OCI-LY3 (cell line): ENCODE measurements at regions not wholly inside any gene's neighbourhood (a gene's known extent, or its start where the extent isn't known, plus 50 kb on each side); places are given as distances from the start of the nearest gene placed in this dataset.

Experiments used
- H2AFZ ChIP-seq: fragments of 200-600, 300-600 bp; shearing (Covaris generic); 2 replicates; pipeline ENCODE4 v1.6.0; 2014; ENCODE audit warnings: antibody characterized with exemption, low read depth, low read length
- H3K27ac ChIP-seq: fragments of 200-600, 300-600 bp; sonication (generic); 2 replicates; pipeline ENCODE4 v1.5.1; 2014; ENCODE audit warnings: mild to moderate bottlenecking, low read length, moderate library complexity, mixed read lengths
- H3K27me3 ChIP-seq: fragments of 200-600, 300-600 bp; sonication (generic); 2 replicates; pipeline ENCODE4 v1.6.1; 2014; ENCODE audit warnings: low read depth, low read length, mixed read lengths
- H3K36me3 ChIP-seq: fragments of 200-600, 300-600 bp; sonication (generic); replicated peaks from 2 replicates; pipeline ENCODE3; 2014; ENCODE audit warnings: low read depth, low read length, mixed read lengths
- H3K4me1 ChIP-seq: fragments of 300-600, 200-600 bp; sonication (generic); 2 replicates; pipeline ENCODE4 v1.6.1; 2014; ENCODE audit warnings: low read length, mixed read lengths
- H3K4me2 ChIP-seq: fragments of 200-600, 300-600 bp; sonication (generic); 2 replicates; pipeline ENCODE4 v1.6.1; 2014; ENCODE audit warnings: low read length, mixed read lengths
- H3K4me3 ChIP-seq: fragments of 300-600, 200-600 bp; sonication (generic); 2 replicates; pipeline ENCODE4 v1.5.1; 2014; ENCODE audit warnings: antibody characterized with exemption, mild to moderate bottlenecking, low read length, moderate library complexity
- H3K79me2 ChIP-seq: fragments of 300-600, 200-600 bp; shearing (Covaris generic); 2 replicates; pipeline ENCODE4 v1.6.1; 2014; ENCODE audit warnings: mild to moderate bottlenecking, low read length, mixed read lengths
- H3K9ac ChIP-seq: fragments of 300-600, 200-600 bp; shearing (Covaris generic); 2 replicates; pipeline ENCODE4 v1.6.0; 2014; ENCODE audit warnings: mild to moderate bottlenecking, low read length, moderate library complexity
- H3K9me3 ChIP-seq: fragments of 200-600, 300-600 bp; shearing (Covaris generic); 2 replicates; pipeline ENCODE4 v1.6.1; 2014; ENCODE audit warnings: low read length, mixed read lengths; ENCODE audit not compliant: insufficient read depth
- H4K20me1 ChIP-seq: fragments of 200-600, 300-600 bp; sonication (generic); 2 replicates; pipeline ENCODE4 v1.6.1; 2016; ENCODE audit warnings: low read length, mixed read lengths; ENCODE audit not compliant: insufficient read depth
- EZH2phosphoT487 ChIP-seq: fragments of 200-600 bp; shearing (Covaris generic); IDR thresholded peaks from 2 replicates; pipeline ENCODE4 v1.6.1; 2018; ENCODE audit warnings: antibody characterized with exemption, mixed run types, low read depth
- TF ChIP-seq, protein P1 (sequence below): fragments of 200-600, 300-600 bp; sonication (generic); IDR thresholded peaks from 2 replicates; pipeline ENCODE4 v1.5.1; 2014; ENCODE audit warnings: antibody characterized with exemption, low read length, low read depth

DNA sequence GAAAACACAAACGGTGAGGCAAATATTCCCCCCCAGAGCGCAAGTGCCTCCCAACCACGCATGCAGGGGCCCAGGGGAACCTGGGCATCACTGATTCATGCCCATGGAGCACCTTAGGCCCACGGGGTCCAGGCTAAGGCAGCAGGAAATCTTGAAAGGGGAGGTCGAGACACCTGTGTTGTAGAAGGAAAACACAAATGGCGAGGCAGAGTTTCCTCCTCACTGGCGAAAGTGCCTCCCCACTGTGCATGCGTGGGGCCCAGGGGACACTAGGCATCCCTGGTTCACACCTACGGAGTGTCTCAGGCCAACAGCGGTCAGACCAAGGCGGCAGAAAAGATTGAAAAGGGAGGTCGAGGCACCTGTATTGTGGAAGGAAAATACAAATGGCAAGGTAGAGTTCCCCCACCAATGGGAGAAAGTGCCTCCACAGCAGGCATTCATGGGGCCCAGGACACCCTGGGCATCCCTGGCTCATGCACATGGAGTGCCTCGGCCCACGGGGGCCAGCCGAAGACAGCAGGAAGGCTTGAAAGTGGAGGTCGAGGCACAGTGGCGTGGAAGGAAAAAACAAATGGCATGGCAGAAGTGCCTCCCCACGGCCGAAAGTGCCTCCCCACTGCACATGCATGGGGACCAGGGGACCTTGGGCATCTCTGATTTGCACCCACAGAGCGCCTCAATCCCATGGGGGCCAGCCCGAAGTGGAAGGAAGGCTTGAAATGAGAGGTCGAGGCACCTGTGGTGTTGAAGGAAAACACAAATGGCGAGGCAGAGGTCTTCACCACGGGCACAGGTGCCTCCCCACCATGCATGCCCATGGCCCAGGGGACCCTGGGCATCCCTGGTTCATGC, 368.8 kb downstream of the ALG10 start:
- no peak overlapping the region for H3K27ac ChIP-seq
- H3K36me3 ChIP-seq = no peaks in the 10 kb centered on the region
- no peak overlapping the region for H3K9ac ChIP-seq
- H3K79me2 ChIP-seq = no peaks in the 10 kb centered on the region
- H3K4me2 ChIP-seq = no peak overlapping the region
- H3K9me3 ChIP-seq = no peaks in the 10 kb centered on the region
- H3K4me1 ChIP-seq = no peaks in the 10 kb centered on the region
- H2AFZ ChIP-seq = no peak overlapping the region
- H3K4me3 ChIP-seq = no peak overlapping the region
- H4K20me1 ChIP-seq = no peaks in the 10 kb centered on the region
- TF ChIP-seq EZH2phosphoT487 = no peak
- TF ChIP-seq, protein P1, sequence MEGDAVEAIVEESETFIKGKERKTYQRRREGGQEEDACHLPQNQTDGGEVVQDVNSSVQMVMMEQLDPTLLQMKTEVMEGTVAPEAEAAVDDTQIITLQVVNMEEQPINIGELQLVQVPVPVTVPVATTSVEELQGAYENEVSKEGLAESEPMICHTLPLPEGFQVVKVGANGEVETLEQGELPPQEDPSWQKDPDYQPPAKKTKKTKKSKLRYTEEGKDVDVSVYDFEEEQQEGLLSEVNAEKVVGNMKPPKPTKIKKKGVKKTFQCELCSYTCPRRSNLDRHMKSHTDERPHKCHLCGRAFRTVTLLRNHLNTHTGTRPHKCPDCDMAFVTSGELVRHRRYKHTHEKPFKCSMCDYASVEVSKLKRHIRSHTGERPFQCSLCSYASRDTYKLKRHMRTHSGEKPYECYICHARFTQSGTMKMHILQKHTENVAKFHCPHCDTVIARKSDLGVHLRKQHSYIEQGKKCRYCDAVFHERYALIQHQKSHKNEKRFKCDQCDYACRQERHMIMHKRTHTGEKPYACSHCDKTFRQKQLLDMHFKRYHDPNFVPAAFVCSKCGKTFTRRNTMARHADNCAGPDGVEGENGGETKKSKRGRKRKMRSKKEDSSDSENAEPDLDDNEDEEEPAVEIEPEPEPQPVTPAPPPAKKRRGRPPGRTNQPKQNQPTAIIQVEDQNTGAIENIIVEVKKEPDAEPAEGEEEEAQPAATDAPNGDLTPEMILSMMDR = no peak
- no peaks in the 10 kb centered on the region for H3K27me3 ChIP-seq

DNA sequence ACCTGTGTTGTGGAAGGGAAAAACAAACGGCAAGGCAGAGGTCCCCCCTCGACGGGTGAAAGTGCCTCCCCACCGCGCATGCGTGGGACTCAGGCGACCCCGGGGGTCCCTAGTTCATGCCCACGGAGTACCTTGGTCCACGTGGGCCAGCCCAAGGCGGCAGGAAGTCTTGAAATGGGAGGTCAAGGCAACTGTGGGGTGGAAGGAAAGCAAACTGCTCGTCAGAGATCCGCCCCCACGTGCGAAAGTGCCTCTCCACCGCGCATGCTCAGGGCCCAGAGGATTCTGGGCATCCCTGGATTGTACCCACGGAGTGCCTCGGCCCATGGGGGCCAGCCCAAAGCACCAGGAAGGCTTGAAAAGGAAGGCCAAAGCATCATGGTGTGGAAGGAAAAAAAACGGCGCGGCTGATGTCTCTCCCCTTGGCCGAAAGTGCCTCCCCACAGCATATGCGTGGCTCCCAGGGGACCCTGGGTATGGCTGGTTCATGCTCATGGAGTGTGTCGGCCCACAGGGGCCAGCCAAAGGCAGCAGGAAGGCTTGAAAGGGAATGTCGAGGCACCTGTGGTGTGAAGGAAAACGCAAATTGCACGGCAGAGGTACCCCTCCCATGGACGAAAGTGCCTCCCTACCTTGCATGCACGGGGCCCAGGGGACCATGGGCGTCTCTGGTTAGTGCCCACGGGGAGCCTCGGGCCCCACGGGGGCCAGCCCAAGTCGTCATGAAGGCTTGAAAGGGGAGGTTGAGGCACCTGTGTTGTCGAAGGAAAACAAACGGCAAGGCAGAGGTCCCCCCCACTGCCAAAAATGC, 369.7 kb downstream of the ALG10 start:
- H2AFZ ChIP-seq = no peak overlapping the region
- no peaks in the 10 kb centered on the region for H3K27me3 ChIP-seq
- H4K20me1 ChIP-seq = no peaks in the 10 kb centered on the region
- H3K9ac ChIP-seq = no peak overlapping the region
- no peaks in the 10 kb centered on the region for H3K9me3 ChIP-seq
- H3K27ac ChIP-seq = no peak overlapping the region
- H3K36me3 ChIP-seq = no peaks in the 10 kb centered on the region
- H3K4me3 ChIP-seq = no peak overlapping the region
- no peaks in the 10 kb centered on the region for H3K79me2 ChIP-seq
- TF ChIP-seq, protein P1 = no peak
- no peak for TF ChIP-seq EZH2phosphoT487
- no peak overlapping the region for H3K4me2 ChIP-seq
- H3K4me1 ChIP-seq = no peaks in the 10 kb centered on the region

DNA sequence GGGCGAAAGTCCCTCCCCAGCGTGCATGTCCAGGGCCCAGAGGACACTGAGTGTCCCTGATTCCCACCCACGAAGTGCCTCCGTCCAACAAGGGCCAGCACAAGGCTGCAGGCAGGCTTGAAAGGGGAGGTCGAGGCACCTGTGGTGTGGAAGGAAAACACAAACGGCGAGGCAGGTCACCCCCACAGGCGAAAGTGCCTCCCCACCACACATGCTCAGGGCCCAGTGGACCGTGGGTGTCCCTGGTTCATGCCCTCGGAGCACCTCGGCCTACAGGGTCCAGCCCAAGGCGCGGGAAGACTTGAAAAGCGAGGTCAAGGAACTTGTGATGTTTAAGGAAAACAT, 370.4 kb downstream of the ALG10 start:
- Histone ChIP-seq H3K9ac (no peak overlapping the region), H3K27ac (no peak overlapping the region), H3K9me3 (no peaks in the 10 kb centered on the region), H2AFZ (no peak overlapping the region), H3K36me3 (no peaks in the 10 kb centered on the region), H3K79me2 (no peaks in the 10 kb centered on the region), H3K4me3 (no peak overlapping the region), H3K4me1 (no peaks in the 10 kb centered on the region), H4K20me1 (no peaks in the 10 kb centered on the region), H3K27me3 (no peaks in the 10 kb centered on the region), H3K4me2 (no peak overlapping the region)
- TF ChIP-seq EZH2phosphoT487 = no peak
- TF ChIP-seq, protein P1 = no peak

DNA sequence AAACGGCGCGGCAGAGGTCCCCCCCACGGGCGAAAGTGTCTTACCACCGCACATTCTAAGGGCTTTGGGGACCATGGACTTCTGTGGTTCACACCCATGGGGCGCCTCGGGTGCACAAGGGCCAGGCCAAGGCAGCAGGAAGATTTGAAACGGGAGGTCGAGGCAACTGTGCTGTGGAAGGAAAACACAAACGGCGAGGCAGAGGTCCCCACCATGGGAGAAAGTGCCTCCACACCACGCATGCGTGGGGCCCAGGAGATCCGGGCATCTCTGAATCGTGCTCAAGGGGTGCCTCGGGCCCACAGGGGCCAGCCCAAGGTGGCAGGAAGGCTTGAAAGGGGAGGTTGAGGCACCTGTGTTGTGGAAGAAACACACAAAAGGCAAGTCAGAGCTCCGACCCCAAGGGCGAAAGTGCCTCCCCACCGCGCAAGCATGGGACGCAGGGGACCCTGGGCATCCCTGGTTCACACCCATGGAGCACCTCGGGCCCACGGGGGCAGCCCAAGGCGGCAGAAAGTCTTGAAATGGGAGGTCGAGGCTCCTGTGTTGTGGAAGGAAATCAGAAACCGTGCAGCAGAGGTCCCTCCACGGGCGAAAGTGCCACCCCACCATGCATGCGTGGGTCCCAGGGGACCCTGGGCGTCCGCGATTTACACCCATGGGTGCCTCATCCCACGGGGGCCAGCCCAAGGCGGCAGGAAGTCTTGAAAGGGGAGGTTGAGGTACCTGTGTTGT, 371.0 kb downstream of the ALG10 start:
- Histone ChIP-seq H3K4me1 (no peaks in the 10 kb centered on the region), H3K9ac (no peak overlapping the region), H4K20me1 (no peaks in the 10 kb centered on the region), H3K79me2 (no peaks in the 10 kb centered on the region), H2AFZ (no peak overlapping the region), H3K4me3 (no peak overlapping the region), H3K27ac (no peak overlapping the region), H3K9me3 (no peaks in the 10 kb centered on the region), H3K36me3 (no peaks in the 10 kb centered on the region), H3K27me3 (no peaks in the 10 kb centered on the region), H3K4me2 (no peak overlapping the region)
- no peak for TF ChIP-seq EZH2phosphoT487
- TF ChIP-seq, protein P1 = no peak
